Peyer's patch (tissue), 4 donors: ENCODE measurements at regions not wholly inside any gene's neighbourhood (a gene's known extent, or its start where the extent isn't known, plus 50 kb on each side); places are given as distances from the start of the nearest gene placed in this dataset.

Source experiments
- POLR2A ChIP-seq, 2 donors: fragments of 450-650 bp; IDR thresholded peaks; one replicate each; pipeline ENCODE4 v1.5.1; 2017; ENCODE audit warnings: antibody characterized with exemption in 2 of 2, mild to moderate bottlenecking in 2 of 2, moderate library complexity in 2 of 2
- TF ChIP-seq, protein P1 (sequence below), 6 experiments: fragments of 450-650 bp in 4 of 6; fragments of 200-600 bp in 2 of 6; sonication (generic) in 1 of 6; IDR thresholded peaks; one replicate each; pipeline ENCODE4 v1.5.1; 2017 to 2019; ENCODE audit warnings: antibody characterized with exemption in 6 of 6, mild to moderate bottlenecking in 3 of 6, moderate library complexity in 1 of 6

DNA sequence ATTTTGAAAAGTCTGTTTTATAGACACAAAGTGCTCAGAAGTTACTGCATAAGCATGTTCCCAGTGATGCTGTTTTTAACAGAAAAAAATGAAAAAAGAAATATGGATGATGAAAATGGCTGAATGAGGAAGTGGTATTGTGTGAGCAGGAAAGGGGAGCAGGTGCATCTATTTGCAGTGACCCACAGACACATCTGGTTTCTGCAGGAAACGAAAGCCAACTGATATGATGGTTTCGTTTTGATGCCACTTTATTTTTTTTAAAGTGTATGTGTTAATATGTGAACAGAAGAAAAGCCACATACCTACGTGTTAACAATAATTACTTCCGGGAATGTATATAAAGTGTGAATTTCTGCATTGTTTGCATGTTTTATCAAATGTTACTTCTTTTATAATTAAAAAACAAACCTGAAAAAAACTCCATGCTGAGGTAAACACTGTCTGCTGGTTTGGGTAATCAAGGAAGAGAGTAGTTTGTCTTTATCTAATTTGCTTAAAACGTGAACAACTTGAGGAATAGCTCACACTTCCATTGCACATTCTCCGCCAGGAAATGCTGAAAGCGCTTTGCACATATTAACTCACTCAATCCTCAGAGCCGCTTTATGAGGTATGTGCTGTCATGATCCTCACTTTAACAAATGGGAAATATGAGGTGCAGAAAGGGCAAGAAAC, 1335.9 kb downstream of the TBC1D22A start:
- TF ChIP-seq POLR2A (IDR thresholded peaks at IDR 0.05), result no peak
- TF ChIP-seq, protein P1, sequence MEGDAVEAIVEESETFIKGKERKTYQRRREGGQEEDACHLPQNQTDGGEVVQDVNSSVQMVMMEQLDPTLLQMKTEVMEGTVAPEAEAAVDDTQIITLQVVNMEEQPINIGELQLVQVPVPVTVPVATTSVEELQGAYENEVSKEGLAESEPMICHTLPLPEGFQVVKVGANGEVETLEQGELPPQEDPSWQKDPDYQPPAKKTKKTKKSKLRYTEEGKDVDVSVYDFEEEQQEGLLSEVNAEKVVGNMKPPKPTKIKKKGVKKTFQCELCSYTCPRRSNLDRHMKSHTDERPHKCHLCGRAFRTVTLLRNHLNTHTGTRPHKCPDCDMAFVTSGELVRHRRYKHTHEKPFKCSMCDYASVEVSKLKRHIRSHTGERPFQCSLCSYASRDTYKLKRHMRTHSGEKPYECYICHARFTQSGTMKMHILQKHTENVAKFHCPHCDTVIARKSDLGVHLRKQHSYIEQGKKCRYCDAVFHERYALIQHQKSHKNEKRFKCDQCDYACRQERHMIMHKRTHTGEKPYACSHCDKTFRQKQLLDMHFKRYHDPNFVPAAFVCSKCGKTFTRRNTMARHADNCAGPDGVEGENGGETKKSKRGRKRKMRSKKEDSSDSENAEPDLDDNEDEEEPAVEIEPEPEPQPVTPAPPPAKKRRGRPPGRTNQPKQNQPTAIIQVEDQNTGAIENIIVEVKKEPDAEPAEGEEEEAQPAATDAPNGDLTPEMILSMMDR (IDR thresholded peaks at IDR 0.05), result no peak
